Heart left ventricle (tissue), 16 donors: ENCODE measurements at regions not wholly inside any gene's neighbourhood (a gene's known extent, or its start where the extent isn't known, plus 50 kb on each side); places are given as distances from the start of the nearest gene placed in this dataset.
"Not testable (repeated sequence)": the region's sequence is repeated elsewhere in the genome, so short reads cannot be mapped to it uniquely, and the experiment has no call there.

Experiments used
- ATAC-seq, 4 donors: fragments of 200-7000 bp; cut with Tn5 transposase; one replicate each; pipeline ENCODE4 v1.9.1; 2020 to 2022; ENCODE audit warnings: moderate library complexity in 4 of 4, mild to moderate bottlenecking in 3 of 4, moderate number of reproducible peaks in 1 of 4
- DNase-seq, 5 donors: peaks; one replicate each; pipeline ENCODE4 v3.0.0-alpha.2; 2020
- H3K27ac ChIP-seq, 12 donors: fragments of 200-600 bp; sonication (generic) in 4 of 12; one replicate each; pipeline versions ENCODE4 v1.5.0 to v1.8.0; 2016 to 2022; ENCODE audit warnings: mild to moderate bottlenecking in 2 of 12
- H3K27me3 ChIP-seq, 9 donors: fragments of 200-600 bp; sonication (generic) in 2 of 9; one replicate each; pipeline versions ENCODE4 v1.5.1 to v1.8.0; 2016 to 2022; ENCODE audit warnings: mild to moderate bottlenecking in 3 of 9
- H3K36me3 ChIP-seq, 9 donors: fragments of 200-600 bp; sonication (generic) in 2 of 9; one replicate each; pipeline versions ENCODE4 v1.5.0 to v1.8.0; 2018 to 2022; ENCODE audit warnings: mild to moderate bottlenecking in 2 of 9
- H3K4me1 ChIP-seq, 12 donors: fragments of 200-600 bp; sonication (generic) in 4 of 12; one replicate each; pipeline versions ENCODE4 v1.5.0 to v1.8.0; 2016 to 2022; ENCODE audit warnings: mild to moderate bottlenecking in 3 of 12
- H3K4me3 ChIP-seq, 12 donors: fragments of 200-600 bp; sonication (generic) in 4 of 12; one replicate each; pipeline versions ENCODE4 v1.5.0 to v1.8.0; 2017 to 2022; ENCODE audit warnings: mild to moderate bottlenecking in 9 of 12, moderate library complexity in 4 of 12
- H3K9me3 ChIP-seq, 12 donors: fragments of 200-600 bp; sonication (generic) in 4 of 12; one replicate each; pipeline versions ENCODE4 v1.5.0 to v1.8.0; 2016 to 2022; ENCODE audit warnings: mild to moderate bottlenecking in 1 of 12
- CTCF ChIP-seq, 12 donors: fragments of 200-600 bp; sonication (generic) in 4 of 12; IDR thresholded peaks; one replicate each; pipeline versions ENCODE4 v1.5.0 to v1.8.0; 2018 to 2022; ENCODE audit warnings: antibody characterized with exemption in 12 of 12, mild to moderate bottlenecking in 5 of 12
- POLR2A ChIP-seq, 2 donors: fragments of 450-650 bp; IDR thresholded peaks; one replicate each; pipeline ENCODE4 v1.6.1; 2017; ENCODE audit warnings: antibody characterized with exemption in 2 of 2, mild to moderate bottlenecking in 2 of 2, moderate library complexity in 2 of 2
- WGBS, 4 donors: extraction: QIAGEN DNeasy Blood & Tissue Kit in 2 of 4; methylation state at CpG; one replicate each; pipeline versions ENCODE4 v1.1.5 to v1.1.7; 2013 to 2018; 5-methylcytosine and 5-hydroxymethylcytosine counted together
- intact Hi-C, 10 donors: fragments of 100-400 bp; cut with DNase I; formaldehyde crosslinking; loops; one replicate each; pipeline versions ENCODE4 v1.11.1 to v1.14.2; 2022
- donor health status: ischemic (EF 13 %, LVEDD 7.1; RV severe dilation, severe dysfunction).
- donor health status: healthy with polysubstance abuse.
- donor health status: DM: no; HTN: yes; CAD: no.
- donor health status: DM: no; HTN: no; CAD: no.
- donor health status: ischemic (EF 25% LVEDD 6.9; RV normal size, moderate dysfunction).
- donor health status: ischemic (EF 25% LVEDD 5.7; RV mildly dilated, moderate dysfunction).
- donor health status: healthy.
- donor health status: DM: yes; HTN: yes; CAD: no.
- donor health status: ischemic (EF 35%, LVEDD 5.7; RV mildly dilated, moderate dysfunction).
- donor health status: nonischemic (EF 11% LVEDD 7.7; RV severe dilation, severe dysfunction).
- donor health status: DM: yes; HTN: yes; CAD: no.
- donor health status: PGD.
- donor health status: ischemic (EF 29% LVEDD 5.4; RV normal size, mild dysfunction).
- donor health status: nonischemic (EF 23%, LVEDD 6.1; RV moderate dilation, normal function).

GRCh38 chr2:107569496-107569895 is 257.2 kb upstream of the RGPD4 start:
- no peak for ATAC-seq
- H3K27me3 ChIP-seq, result no peaks in the 10 kb centered on the region
- intact Hi-C loops, result no loop called here
- no peak overlapping the region for H3K4me3 ChIP-seq
- H3K4me1 ChIP-seq, result no peaks in the 10 kb centered on the region
- H3K36me3 ChIP-seq, result no peaks in the 10 kb centered on the region
- H3K27ac ChIP-seq, result no peak overlapping the region
- no peak for DNase-seq
- no peak for TF ChIP-seq CTCF (IDR thresholded peaks at IDR 0.05)
- 68 to 81% (median 75%) methylated on average over 1 of the region's 1 CpG for WGBS, 4 donors
- H3K9me3 ChIP-seq, result no peaks in the 10 kb centered on the region

DNA sequence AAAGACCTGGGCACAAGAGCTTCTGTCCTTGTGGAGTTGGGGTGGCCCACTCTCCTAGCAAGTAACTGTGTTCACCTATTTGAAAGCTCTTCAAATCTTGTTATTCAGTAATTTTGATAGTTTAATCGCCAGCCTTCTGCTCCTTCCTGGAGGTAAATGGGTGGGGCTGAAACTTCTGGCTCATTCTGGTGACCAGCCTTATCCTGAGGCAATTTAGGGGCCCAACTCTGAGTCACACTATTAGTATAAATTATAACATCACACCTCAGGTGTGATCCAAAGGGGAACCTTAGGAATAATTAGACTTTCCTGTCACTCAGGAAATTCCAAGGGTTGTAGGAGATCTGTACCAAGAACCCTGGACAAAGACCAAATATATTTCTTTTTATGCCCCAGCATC is 255.8 kb upstream of the RGPD4 start:
- ATAC-seq (no peak), DNase-seq (no peak)
- TF ChIP-seq POLR2A (IDR thresholded peaks at IDR 0.05) (no peak), CTCF (IDR thresholded peaks at IDR 0.05) (no peak)
- H3K4me1 ChIP-seq, result no peaks in the 10 kb centered on the region
- no peaks in the 10 kb centered on the region for H3K27me3 ChIP-seq
- H3K36me3 ChIP-seq, result no peaks in the 10 kb centered on the region
- H3K4me3 ChIP-seq, result no peak overlapping the region
- intact Hi-C loops, result no loop called here
- 65 to 82% (median 80%) methylated on average over 1 of the region's 1 CpG for WGBS, 4 donors
- H3K9me3 ChIP-seq, result no peaks in the 10 kb centered on the region
- H3K27ac ChIP-seq, result no peak overlapping the region

DNA sequence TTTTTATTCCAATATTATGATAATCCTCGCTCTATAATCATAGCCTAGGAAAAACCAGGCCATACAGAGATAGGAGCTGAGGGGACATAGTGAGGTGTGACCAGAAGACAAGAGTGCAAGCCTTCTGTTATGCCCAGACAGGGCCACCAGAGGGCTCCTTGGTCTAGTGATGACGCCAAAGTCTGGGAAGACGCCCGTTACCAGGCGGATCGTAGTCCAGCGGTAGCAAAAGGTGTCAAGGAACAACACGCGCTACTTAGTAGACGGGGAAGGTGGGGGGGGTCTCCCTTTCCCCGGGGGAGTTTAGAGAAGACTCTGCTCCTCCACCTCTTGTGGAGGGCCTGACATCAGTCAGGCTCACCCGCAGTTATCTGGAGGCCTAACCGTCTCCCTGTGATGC is 253.8 kb upstream of the RGPD4 start:
- TF ChIP-seq CTCF (IDR thresholded peaks at IDR 0.05), result peak in 9 of 12 donors; percentile 12 to 36 (median 22)
- ATAC-seq, H3K36me3 ChIP-seq, H3K27ac ChIP-seq, H3K27me3 ChIP-seq, DNase-seq, intact Hi-C loops, H3K4me1 ChIP-seq, H3K9me3 ChIP-seq, H3K4me3 ChIP-seq: not testable (repeated sequence)
- 61 to 85% (median 73%) methylated on average over 10 to 13 of the region's 13 CpGs for WGBS, 4 donors

- Histone ChIP-seq H3K27me3 (no peaks in the 10 kb centered on the region), H3K4me1 (no peaks in the 10 kb centered on the region), H3K36me3 (no peaks in the 10 kb centered on the region), H3K4me3 (no peak overlapping the region), H3K9me3 (no peaks in the 10 kb centered on the region), H3K27ac (no peak overlapping the region)
- ATAC-seq, result no peak
- no peak for DNase-seq
- 72 to 86% (median 84%) methylated on average over 5 of the region's 5 CpGs for WGBS, 4 donors
- no peak for TF ChIP-seq CTCF (IDR thresholded peaks at IDR 0.05)
- TF ChIP-seq POLR2A (IDR thresholded peaks at IDR 0.05), result no peak
- intact Hi-C loops, result no loop called here
These were observed 249.7 kb upstream of the RGPD4 start for GRCh38 chr2:107576991-107577390.
